Neural cell (in vitro differentiated cells): ENCODE measurements at regions not wholly inside any gene's neighbourhood (a gene's known extent, or its start where the extent isn't known, plus 50 kb on each side); places are given as distances from the start of the nearest gene placed in this dataset.

Experiments
- H2AFZ ChIP-seq: fragments of 200-600, 300-800 bp; sonication (generic), shearing (Covaris generic); 2 replicates; pipeline ENCODE4 v1.6.0; 2014; ENCODE audit warnings: low read depth, mild to moderate bottlenecking, antibody characterized with exemption, low read length, moderate library complexity
- H3F3A ChIP-seq: fragments of 200-600 bp; shearing (Covaris generic); 2 replicates; pipeline ENCODE4 v1.6.1; 2016; ENCODE audit warnings: mild to moderate bottlenecking, moderate library complexity, mixed read lengths, antibody characterized with exemption, low read length; ENCODE audit not compliant: insufficient read depth, poor library complexity, severe bottlenecking
- H3K27ac ChIP-seq: fragments of 200-600, 300-800 bp; sonication (generic), shearing (Covaris generic); 2 replicates; pipeline ENCODE4 v1.5.1; 2014; ENCODE audit warnings: mild to moderate bottlenecking, low read length, moderate library complexity
- H3K27me3 ChIP-seq: fragments of 300-800, 200-600 bp; sonication (generic), shearing (Covaris generic); 2 replicates; pipeline ENCODE4 v1.6.0; 2014; ENCODE audit warnings: mild to moderate bottlenecking, low read depth, low read length, moderate library complexity; ENCODE audit not compliant: insufficient read depth
- H3K36me3 ChIP-seq: fragments of 300-800, 200-600 bp; sonication (generic), shearing (Covaris generic); 2 replicates; pipeline ENCODE4 v1.5.1; 2014; ENCODE audit warnings: mild to moderate bottlenecking, antibody characterized with exemption, low read length, moderate library complexity; ENCODE audit not compliant: insufficient read depth
- H3K4me2 ChIP-seq: fragments of 300-800, 200-600 bp; sonication (generic), shearing (Covaris generic); 2 replicates; pipeline ENCODE4 v1.6.0; 2014; ENCODE audit warnings: mild to moderate bottlenecking, low read length
- H3K4me3 ChIP-seq: fragments of 300-800, 200-600 bp; sonication (generic), shearing (Covaris generic); 2 replicates; pipeline ENCODE4 v1.5.1; 2014; ENCODE audit warnings: mild to moderate bottlenecking, low read length, moderate library complexity
- H3K79me2 ChIP-seq: fragments of 200-600 bp; shearing (Covaris generic); replicated peaks from 2 replicates; pipeline ENCODE4 v1.6.0; 2014; ENCODE audit warnings: mild to moderate bottlenecking, low read length, moderate library complexity; ENCODE audit not compliant: insufficient read depth
- H3K9ac ChIP-seq: fragments of 300-800, 200-600 bp; sonication (generic), shearing (Covaris generic); 2 replicates; pipeline ENCODE4 v1.6.1; 2016; ENCODE audit warnings: mild to moderate bottlenecking, low read length, mixed read lengths
- H3K9me2 ChIP-seq: fragments of 200-600 bp; shearing (Covaris generic); 2 replicates; pipeline ENCODE4 v1.6.1; 2016; ENCODE audit warnings: mild to moderate bottlenecking, low read length, mixed read lengths; ENCODE audit not compliant: insufficient read depth
- H3K9me3 ChIP-seq: fragments of 200-600, 300-800 bp; sonication (generic), shearing (Covaris generic); 2 replicates; pipeline ENCODE4 v1.6.1; 2016; ENCODE audit warnings: mild to moderate bottlenecking, mixed run types, low read length, moderate library complexity, mixed read lengths
- H4K20me1 ChIP-seq: fragments of 200-600 bp; shearing (Covaris generic); 2 replicates; pipeline ENCODE4 v1.6.1; 2016; ENCODE audit warnings: mild to moderate bottlenecking, mixed run types; ENCODE audit not compliant: insufficient read depth
- CTCF ChIP-seq: fragments of 450-650 bp; IDR thresholded peaks from 2 replicates; pipeline ENCODE4 v1.5.1; 2014; ENCODE audit warnings: antibody characterized with exemption, mild to moderate bottlenecking, moderate library complexity; ENCODE audit not compliant: poor library complexity, severe bottlenecking
- EP300 ChIP-seq: fragments of 450-650 bp; conservative IDR thresholded peaks from 2 replicates; pipeline ENCODE4 v1.6.1; 2014; ENCODE audit warnings: antibody characterized with exemption, mild to moderate bottlenecking, moderate library complexity; ENCODE audit not compliant: poor library complexity, severe bottlenecking
- EZH2 ChIP-seq: fragments of 200-600, 300-800 bp; shearing (Covaris generic), sonication (generic); IDR thresholded peaks from 2 replicates; pipeline ENCODE4 v1.6.1; 2014; ENCODE audit warnings: antibody characterized with exemption, low read length, borderline replicate concordance, mild to moderate bottlenecking; ENCODE audit not compliant: insufficient read depth, poor library complexity, severe bottlenecking
- MXI1 ChIP-seq: fragments of 450-650 bp; conservative IDR thresholded peaks from 2 replicates; pipeline ENCODE4 v1.6.1; 2014; ENCODE audit warnings: antibody characterized with exemption, mild to moderate bottlenecking; ENCODE audit not compliant: poor library complexity, severe bottlenecking
- POLR2AphosphoS5 ChIP-seq: IDR thresholded peaks from 2 replicates; pipeline ENCODE4 v1.6.1; 2012
- RAD21 ChIP-seq: fragments of 450-650 bp; conservative IDR thresholded peaks from 2 replicates; pipeline ENCODE4 v1.6.1; 2014; ENCODE audit warnings: antibody characterized with exemption, mild to moderate bottlenecking, moderate library complexity
- REST ChIP-seq: IDR thresholded peaks from 2 replicates; pipeline ENCODE4 v1.6.1; 2012; ENCODE audit warnings: borderline replicate concordance
- SMC3 ChIP-seq: fragments of 450-650 bp; conservative IDR thresholded peaks from 2 replicates; pipeline ENCODE4 v1.6.1; 2014; ENCODE audit warnings: antibody characterized with exemption, mild to moderate bottlenecking, moderate library complexity; ENCODE audit not compliant: poor library complexity
- TAF1 ChIP-seq: IDR thresholded peaks from 2 replicates; pipeline ENCODE4 v1.6.1; 2012; ENCODE audit warnings: low read depth

- no peaks in the 10 kb centered on the region for H3K36me3 ChIP-seq
- H3K9ac ChIP-seq, result no peak overlapping the region
- H3K79me2 ChIP-seq, result no peaks in the 10 kb centered on the region
- no peak overlapping the region for H2AFZ ChIP-seq
- TF ChIP-seq TAF1 (no peak), EZH2 (no peak), CTCF (no peak), POLR2AphosphoS5 (no peak), RAD21 (no peak), MXI1 (no peak), EP300 (no peak), REST (no peak), SMC3 (no peak)
- no peaks in the 10 kb centered on the region for H4K20me1 ChIP-seq
- H3F3A ChIP-seq, result no peaks in the 10 kb centered on the region
- no peaks in the 10 kb centered on the region for H3K27me3 ChIP-seq
- peaks cover 3% of the 10 kb centered on the region for H3K9me3 ChIP-seq
- H3K27ac ChIP-seq, result no peak overlapping the region
- no peaks in the 10 kb centered on the region for H3K9me2 ChIP-seq
- H3K4me3 ChIP-seq, result no peak overlapping the region
- H3K4me2 ChIP-seq, result no peak overlapping the region
These were observed 115.6 kb upstream of the PKP2 start for GRCh38 chr12:33012226-33012625.

- H3K9me2 ChIP-seq, result no peaks in the 10 kb centered on the region
- H2AFZ ChIP-seq, result no peak overlapping the region
- no peaks in the 10 kb centered on the region for H3K36me3 ChIP-seq
- H3K27me3 ChIP-seq, result no peaks in the 10 kb centered on the region
- no peak overlapping the region for H3K4me3 ChIP-seq
- H4K20me1 ChIP-seq, result no peaks in the 10 kb centered on the region
- H3F3A ChIP-seq, result no peaks in the 10 kb centered on the region
- no peak overlapping the region for H3K4me2 ChIP-seq
- no peak for TF ChIP-seq EZH2
- TF ChIP-seq REST, result no peak
- TF ChIP-seq TAF1, result no peak
- TF ChIP-seq SMC3, result no peak
- TF ChIP-seq POLR2AphosphoS5, result no peak
- no peak for TF ChIP-seq CTCF
- TF ChIP-seq MXI1, result no peak
- no peak for TF ChIP-seq RAD21
- no peak for TF ChIP-seq EP300
- no peak overlapping the region for H3K27ac ChIP-seq
- no peaks in the 10 kb centered on the region for H3K79me2 ChIP-seq
- peaks cover 3% of the 10 kb centered on the region for H3K9me3 ChIP-seq
- no peak overlapping the region for H3K9ac ChIP-seq
These were observed 109.5 kb upstream of the PKP2 start for GRCh38 chr12:33006106-33006505.
